SK-N-DZ (cell line): ENCODE measurements at regions not wholly inside any gene's neighbourhood (a gene's known extent, or its start where the extent isn't known, plus 50 kb on each side); places are given as distances from the start of the nearest gene placed in this dataset.

ENCODE experiments used
- DNase-seq: peaks from one replicate; pipeline ENCODE4 v3.0.0-alpha.2; 2015; ENCODE audit warnings: low spot score

DNA sequence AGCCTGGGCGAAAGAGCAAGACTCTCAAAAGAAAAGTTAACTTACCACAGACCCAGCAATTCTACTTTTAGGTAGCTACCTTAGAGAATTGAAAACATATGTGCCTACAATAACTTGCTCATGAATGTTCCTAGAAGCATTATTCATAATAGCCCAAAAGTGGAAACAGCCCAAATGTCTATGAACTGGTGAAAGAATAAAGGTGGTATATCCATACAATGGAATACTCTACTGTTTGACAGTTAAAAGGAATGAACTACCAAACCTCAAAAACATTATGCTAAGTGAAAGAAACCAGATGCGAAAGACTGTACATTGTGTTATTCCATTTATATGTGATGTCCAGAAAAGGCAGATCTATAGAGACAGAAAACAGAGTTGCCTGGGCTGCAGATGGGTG, 131.4 kb downstream of the UCHL1 start:
- no peak for DNase-seq

GRCh38 chr4:41389356-41389755, 132.6 kb downstream of the UCHL1 start:
- no peak for DNase-seq

GRCh38 chr4:41390661-41391060, 133.9 kb downstream of the UCHL1 start:
- DNase-seq: no peak

- DNase-seq: no peak
Observed at GRCh38 chr4:41391271-41391670, 134.5 kb downstream of the UCHL1 start.

DNA sequence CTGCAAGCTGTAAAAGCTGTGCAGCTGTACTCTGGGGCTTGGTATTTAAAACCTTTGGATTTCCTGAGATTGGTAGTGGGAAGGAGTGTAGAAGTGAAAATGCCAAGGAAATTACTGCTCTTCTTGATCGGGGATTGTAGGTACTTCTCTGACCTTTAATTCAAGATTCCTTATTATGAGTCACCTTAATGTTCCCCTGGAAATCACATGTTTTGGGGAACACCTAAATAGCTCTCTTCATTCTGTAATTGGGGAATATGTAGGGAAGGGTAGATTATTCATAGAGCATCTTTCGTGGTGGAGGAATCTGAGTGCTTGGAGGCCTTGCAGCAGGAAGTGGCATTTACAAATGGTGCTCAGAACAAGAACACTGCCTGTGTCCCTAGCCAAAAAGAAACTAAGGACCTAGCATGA, 137.8 kb downstream of the UCHL1 start:
- DNase-seq: no peak

GRCh38 chr4:41396214-41396613, 139.5 kb downstream of the UCHL1 start:
- DNase-seq: no peak

- DNase-seq: no peak
Observed at GRCh38 chr4:41396869-41397268, 140.1 kb downstream of the UCHL1 start.

- no peak for DNase-seq
Observed at GRCh38 chr4:41399231-41399630, 138.7 kb upstream of the LIMCH1 start.

DNA sequence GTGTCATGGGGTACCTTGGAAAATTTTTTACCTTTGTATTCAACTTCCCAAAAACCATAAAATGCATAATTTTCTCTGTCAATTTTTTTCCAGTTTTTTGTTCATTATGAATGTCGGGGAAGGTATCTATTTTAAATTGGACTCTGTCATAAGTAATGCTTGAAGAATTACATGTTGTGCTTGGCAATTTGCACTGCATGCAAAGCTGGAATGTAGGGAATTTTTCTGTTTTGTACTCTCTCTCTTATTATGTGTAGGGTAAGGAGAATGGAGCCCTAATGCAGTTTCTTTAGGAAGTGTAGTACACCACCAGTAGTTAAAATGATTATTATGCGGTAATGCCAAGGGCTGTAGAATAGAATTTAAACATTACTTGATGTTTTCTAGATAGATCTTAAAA, 137.7 kb upstream of the LIMCH1 start:
- no peak for DNase-seq

GRCh38 chr4:41405464-41406112, 132.4 kb upstream of the LIMCH1 start:
- DNase-seq: no peak

GRCh38 chr4:41406113-41406516, 131.8 kb upstream of the LIMCH1 start:
- DNase-seq: no peak

- DNase-seq: no peak
Observed at GRCh38 chr4:41408150-41408549, 129.8 kb upstream of the LIMCH1 start.

GRCh38 chr4:41408859-41409593, 128.9 kb upstream of the LIMCH1 start:
- DNase-seq: no peak

GRCh38 chr4:41409594-41409895, 128.4 kb upstream of the LIMCH1 start:
- DNase-seq: no peak

DNA sequence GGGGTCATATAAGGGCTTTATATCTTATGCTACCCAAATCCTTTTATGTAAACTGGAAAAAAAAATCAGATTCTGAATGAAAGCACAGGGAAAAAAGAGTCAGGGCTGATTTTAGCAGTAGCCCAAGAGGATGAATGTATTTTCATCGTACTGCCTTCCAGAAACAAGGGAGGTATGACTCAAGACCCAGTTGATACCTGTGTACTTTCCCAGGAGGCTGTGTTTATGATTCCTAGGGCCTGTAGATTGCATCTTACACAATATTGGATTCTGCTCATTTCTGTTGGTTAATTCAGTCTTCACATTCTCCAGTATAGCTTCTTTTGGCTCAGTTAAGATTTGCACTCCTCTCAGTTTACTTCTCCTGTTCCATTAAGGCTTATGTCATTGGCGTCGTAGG, 127.9 kb upstream of the LIMCH1 start:
- DNase-seq: no peak

DNA sequence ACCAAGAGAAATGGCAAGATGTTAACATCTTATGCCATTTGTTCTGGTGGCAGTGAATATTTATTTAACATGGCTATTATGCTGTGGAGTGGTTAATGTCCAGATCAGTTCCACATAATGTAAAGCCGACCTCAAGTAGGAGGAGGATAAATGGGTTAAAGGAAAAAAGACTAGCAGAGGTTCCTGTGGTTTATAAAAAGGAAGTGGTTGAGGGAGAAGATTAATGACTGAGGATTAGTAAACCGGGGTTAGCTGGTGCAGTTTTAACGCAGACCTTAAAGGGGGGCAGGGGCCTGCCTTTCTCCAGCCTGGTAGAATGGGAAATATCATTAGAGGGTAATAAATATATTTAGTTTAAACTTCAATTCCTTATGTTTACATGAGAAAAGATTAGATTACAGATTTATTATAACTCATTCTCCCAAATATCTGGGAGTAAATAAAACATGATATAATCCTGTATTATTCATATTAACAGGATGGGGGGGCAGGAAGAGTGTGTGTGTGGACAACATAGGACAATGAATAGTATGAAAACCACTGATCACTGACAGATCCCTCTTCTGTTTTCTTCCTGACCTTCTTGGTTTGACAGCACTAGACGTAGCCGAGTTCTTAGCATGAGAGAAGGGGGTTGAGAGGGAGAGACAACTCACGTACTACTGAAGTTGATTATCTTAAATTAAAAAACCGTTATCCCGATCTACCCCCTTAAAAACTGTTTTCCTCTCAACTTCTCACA, 124.1 kb upstream of the LIMCH1 start:
- no peak for DNase-seq

DNA sequence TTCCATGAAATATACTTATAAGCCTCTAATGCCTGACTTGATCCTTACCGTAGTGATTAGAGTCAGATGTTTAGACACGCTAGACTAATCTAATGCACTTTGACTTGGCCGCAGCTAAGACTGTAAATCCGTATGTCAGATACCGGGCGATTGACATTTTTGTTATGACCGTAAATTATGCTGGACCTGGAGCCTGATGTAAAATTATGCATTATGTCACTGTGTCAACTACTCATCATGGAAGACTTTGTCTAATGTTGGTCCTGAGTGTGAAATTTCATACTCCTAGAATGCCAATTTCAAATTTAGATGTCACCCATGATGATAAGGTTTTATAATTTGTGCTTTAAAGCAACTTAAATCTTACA, 123.6 kb upstream of the LIMCH1 start:
- DNase-seq: no peak

- DNase-seq: no peak
Observed at GRCh38 chr4:41418444-41418843, 119.5 kb upstream of the LIMCH1 start.

DNA sequence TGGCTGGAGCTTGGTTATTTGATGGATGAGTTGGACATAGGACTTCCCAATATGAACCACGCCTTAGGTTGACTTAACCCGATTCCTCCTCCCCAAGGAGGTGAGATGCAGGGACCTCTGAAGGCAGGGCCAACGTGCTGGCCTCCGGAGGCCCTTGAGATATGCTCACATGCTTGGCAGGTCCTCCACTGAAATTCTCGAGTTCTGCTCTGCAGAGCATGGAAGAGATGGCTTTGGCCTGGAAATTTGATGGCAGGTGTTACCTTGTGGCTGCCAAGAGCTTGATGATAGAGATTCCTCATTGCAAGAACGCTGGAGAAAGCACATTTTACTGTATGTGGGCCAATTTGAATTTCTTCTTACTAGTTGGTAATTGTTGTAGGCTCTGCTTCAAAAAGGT, 117.4 kb upstream of the LIMCH1 start:
- DNase-seq: no peak

DNA sequence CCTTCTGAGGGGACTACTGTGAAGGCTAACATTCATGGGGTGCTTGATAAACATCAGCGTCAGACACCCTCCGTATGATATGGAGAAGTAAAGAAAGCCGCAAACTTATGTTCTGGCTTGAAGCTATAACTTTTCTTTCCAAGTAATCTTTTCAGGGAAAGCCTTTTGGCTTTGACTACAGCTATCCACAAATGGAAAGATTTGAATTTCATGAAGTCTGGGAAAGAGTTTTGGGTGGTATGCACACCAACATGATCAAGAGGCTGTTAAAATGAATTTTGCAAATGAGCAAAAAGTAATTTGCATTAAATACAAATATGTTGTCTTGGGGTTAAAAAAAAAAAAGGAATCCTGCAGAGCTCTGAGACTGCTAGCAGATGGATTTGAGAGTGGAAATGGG, 114.8 kb upstream of the LIMCH1 start:
- DNase-seq: no peak

DNA sequence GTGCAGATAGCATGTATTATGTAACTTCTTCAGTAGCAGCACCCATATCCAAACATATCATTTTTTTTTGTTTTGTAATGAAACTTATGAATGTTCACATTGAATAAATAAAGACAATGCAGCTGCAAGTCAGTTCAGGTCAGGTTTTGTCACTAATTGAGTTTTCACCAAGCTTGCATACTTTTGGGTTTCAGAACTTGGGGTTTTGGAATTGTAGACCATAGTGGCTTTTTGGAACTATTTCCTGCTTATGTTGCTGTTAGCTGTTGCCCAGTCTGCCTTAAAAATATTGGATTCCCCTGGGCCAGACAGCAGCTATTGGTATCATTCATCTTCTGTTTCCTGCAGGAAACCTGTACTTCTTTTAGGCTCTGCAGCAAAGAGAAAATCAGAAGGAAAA, 113.4 kb upstream of the LIMCH1 start:
- no peak for DNase-seq

GRCh38 chr4:41425650-41426049, 112.3 kb upstream of the LIMCH1 start:
- no peak for DNase-seq

DNA sequence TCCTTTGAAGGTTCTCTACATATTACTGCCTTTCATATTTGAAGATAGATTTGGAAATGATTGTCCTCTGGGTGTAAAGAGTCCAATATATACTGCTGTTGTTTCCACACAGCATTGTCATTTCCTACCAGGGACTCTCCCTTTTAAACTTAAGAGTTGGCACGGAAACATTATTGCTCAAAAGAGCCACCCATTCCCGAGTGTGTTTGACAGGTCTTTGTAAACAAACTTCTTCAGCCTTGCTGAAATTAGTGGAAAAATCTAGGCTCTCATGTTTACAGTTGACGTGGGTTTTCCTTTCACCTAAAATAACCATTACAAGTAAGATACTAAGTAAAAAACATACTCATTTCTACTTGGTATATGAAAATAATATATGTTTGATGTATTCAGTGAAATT, 111.4 kb upstream of the LIMCH1 start:
- DNase-seq: no peak
